Kidney (tissue), 13 donors: ENCODE measurements at regions not wholly inside any gene's neighbourhood (a gene's known extent, or its start where the extent isn't known, plus 50 kb on each side); places are given as distances from the start of the nearest gene placed in this dataset.

Experiments used
- DNase-seq, 5 donors: peaks; one replicate each; pipeline ENCODE4 v3.0.0-alpha.2; 2013 to 2020
- FAIRE-seq: peaks from 2 replicates; lab custom pipeline; 2012; peaks lifted over from hg19 to GRCh38; lab: Jason Lieb, UNC
- H3K27ac ChIP-seq, 2 donors: one replicate each; pipeline ENCODE4 v1.7.0; 2013; ENCODE audit warnings: low read depth in 2 of 2, low read length in 2 of 2, inconsistent platforms in 1 of 2
- H3K27me3 ChIP-seq: one replicate; pipeline ENCODE4 v1.7.1; 2013; ENCODE audit warnings: low read length, inconsistent platforms; ENCODE audit not compliant: control insufficient read depth, insufficient read depth
- H3K36me3 ChIP-seq, 3 donors: one replicate each; pipeline versions ENCODE4 v1.7.0 to v1.7.1; 2013; ENCODE audit warnings: low read length in 3 of 3, control low read depth in 1 of 3, inconsistent platforms in 1 of 3; ENCODE audit not compliant: insufficient read depth in 3 of 3, control insufficient read depth in 2 of 3
- H3K4me1 ChIP-seq, 3 donors: one replicate each; pipeline versions ENCODE4 v1.7.0 to v1.7.1; 2013; ENCODE audit warnings: low read length in 3 of 3, inconsistent platforms in 1 of 3, low read depth in 1 of 3; ENCODE audit not compliant: control insufficient read depth in 2 of 3, insufficient read depth in 2 of 3
- H3K4me3 ChIP-seq, 3 donors: one replicate each; pipeline versions ENCODE4 v1.7.0 to v1.8.1; 2013; ENCODE audit warnings: low read length in 3 of 3, control low read depth in 1 of 3, inconsistent platforms in 1 of 3
- H3K9ac ChIP-seq, 3 donors: one replicate each; pipeline versions ENCODE4 v1.7.0 to v1.7.1; 2013; ENCODE audit warnings: low read length in 3 of 3, control low read depth in 1 of 3, inconsistent platforms in 1 of 3
- H3K9me3 ChIP-seq, 3 donors: one replicate each; pipeline versions ENCODE4 v1.7.0 to v1.7.1; 2013; ENCODE audit warnings: low read length in 3 of 3, control low read depth in 1 of 3, inconsistent platforms in 1 of 3; ENCODE audit not compliant: control insufficient read depth in 2 of 3, insufficient read depth in 1 of 3
- intact Hi-C: fragments of 100-400 bp; cut with DNase I; formaldehyde crosslinking; loops from one replicate; pipeline ENCODE4 v1.11.1; 2022
- TF ChIP-seq, protein P1 (sequence below): IDR thresholded peaks from 3 replicates; pipeline ENCODE4 v1.5.1; 2012; ENCODE audit warnings: mild to moderate bottlenecking, moderate library complexity, borderline replicate concordance; ENCODE audit not compliant: insufficient read depth; ENCODE audit errors: extremely low read depth
- donor health status: control.
- donor health status: control.
- donor health status: control.
- donor health status: control.
- donor health status: control.
- donor health status: DM: yes; HTN: yes; CAD: no.
- donor health status: Normal renal cell carcinoma (clear cell type).

DNA sequence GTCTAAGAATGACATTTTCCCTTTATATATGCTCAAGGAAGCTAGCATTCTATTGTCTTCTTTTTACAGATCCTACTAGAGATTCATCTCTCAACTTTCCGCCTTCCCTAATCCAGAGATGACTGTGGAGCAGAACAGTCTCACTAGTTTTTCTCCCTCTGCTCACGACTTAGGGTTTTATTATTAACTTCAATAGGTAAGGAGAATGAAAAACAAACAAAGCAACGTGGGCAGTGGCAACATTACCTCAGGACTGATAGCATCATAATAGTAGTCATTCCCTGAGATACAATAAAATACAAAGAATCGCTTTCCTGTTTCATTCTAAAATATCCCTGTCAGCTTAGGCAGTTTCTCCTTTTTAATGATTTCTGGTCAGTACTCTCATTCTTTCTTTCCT, 154.3 kb upstream of the PLAAT1 start:
- DNase-seq (peak in 1 of 5 donors; percentile 32), FAIRE-seq (no peak)

DNA sequence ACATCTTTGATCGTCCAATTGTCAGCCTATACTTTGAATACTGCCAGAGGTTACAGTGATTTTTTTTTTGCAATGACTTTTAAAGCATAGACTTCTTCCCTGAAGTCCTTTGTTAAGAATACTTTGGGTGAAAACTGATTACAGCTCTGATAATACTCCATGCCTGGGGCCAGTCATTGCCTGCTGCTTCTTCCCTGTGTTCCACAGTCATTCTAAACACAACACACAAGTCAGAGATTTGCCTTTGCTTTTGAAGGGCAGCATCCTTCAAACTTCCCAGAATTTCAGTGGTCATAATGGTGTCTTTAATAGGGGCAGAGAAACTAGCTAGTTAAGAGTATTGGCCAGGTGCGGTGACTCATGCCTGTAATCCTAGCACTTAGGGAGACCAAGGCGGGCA, 153.7 kb upstream of the PLAAT1 start:
- no peak for FAIRE-seq
- Histone ChIP-seq H3K4me3 (no peak overlapping the region), H3K4me1 (no peaks in the 10 kb centered on the region), H3K27ac (no peak overlapping the region), H3K9ac (no peak overlapping the region), H3K27me3 (no peaks in the 10 kb centered on the region), H3K36me3 (no peaks in the 10 kb centered on the region), H3K9me3 (peaks cover 0 to 3% (median 0%) of the 10 kb centered on the region in 3 donors)
- TF ChIP-seq, protein P1, sequence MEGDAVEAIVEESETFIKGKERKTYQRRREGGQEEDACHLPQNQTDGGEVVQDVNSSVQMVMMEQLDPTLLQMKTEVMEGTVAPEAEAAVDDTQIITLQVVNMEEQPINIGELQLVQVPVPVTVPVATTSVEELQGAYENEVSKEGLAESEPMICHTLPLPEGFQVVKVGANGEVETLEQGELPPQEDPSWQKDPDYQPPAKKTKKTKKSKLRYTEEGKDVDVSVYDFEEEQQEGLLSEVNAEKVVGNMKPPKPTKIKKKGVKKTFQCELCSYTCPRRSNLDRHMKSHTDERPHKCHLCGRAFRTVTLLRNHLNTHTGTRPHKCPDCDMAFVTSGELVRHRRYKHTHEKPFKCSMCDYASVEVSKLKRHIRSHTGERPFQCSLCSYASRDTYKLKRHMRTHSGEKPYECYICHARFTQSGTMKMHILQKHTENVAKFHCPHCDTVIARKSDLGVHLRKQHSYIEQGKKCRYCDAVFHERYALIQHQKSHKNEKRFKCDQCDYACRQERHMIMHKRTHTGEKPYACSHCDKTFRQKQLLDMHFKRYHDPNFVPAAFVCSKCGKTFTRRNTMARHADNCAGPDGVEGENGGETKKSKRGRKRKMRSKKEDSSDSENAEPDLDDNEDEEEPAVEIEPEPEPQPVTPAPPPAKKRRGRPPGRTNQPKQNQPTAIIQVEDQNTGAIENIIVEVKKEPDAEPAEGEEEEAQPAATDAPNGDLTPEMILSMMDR, result no peak
- intact Hi-C loops, result no loop called here
- no peak for DNase-seq

More for the DNA sequence above, 154.3 kb upstream of the PLAAT1 start:
- H3K27me3 ChIP-seq, result no peaks in the 10 kb centered on the region
- no peak overlapping the region for H3K4me3 ChIP-seq
- peaks cover 0 to 4% (median 0%) of the 10 kb centered on the region in 3 donors for H3K9me3 ChIP-seq
- H3K36me3 ChIP-seq, result no peaks in the 10 kb centered on the region
- no peak overlapping the region for H3K9ac ChIP-seq
- H3K4me1 ChIP-seq, result no peaks in the 10 kb centered on the region
- no peak overlapping the region for H3K27ac ChIP-seq
- TF ChIP-seq, protein P1, result no peak
- intact Hi-C loops, result no loop called here

DNA sequence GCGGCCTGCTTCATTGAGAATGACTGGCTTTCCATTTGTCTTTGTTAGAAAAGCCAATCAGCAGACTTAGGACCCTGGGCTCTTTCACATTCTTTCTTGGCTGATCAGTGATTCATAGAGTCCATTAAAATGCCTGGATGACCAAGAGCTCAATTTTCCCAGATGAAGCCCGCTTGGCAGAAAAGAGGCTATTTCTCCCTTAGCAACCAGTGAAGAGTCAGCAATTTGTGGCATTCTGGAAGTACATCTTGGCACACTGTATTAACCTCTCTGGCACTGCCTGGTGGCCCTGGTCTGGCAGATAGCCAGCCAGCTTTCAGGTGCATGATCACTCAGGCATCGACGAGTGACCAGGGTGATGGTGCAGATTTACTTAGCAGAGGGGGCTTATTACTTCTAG, 145.7 kb upstream of the PLAAT1 start:
- H3K4me1 ChIP-seq, result no peaks in the 10 kb centered on the region
- H3K4me3 ChIP-seq, result no peak overlapping the region
- peaks cover 0 to 2% (median 0%) of the 10 kb centered on the region in 3 donors for H3K9me3 ChIP-seq
- H3K27ac ChIP-seq, result no peak overlapping the region
- FAIRE-seq (no peak), DNase-seq (peak in 3 of 5 donors; percentile 11 to 55 (median 47))
- no peak overlapping the region for H3K9ac ChIP-seq
- intact Hi-C loops, result no loop called here
- H3K27me3 ChIP-seq, result no peaks in the 10 kb centered on the region
- TF ChIP-seq, protein P1, result no peak
- no peaks in the 10 kb centered on the region for H3K36me3 ChIP-seq

DNA sequence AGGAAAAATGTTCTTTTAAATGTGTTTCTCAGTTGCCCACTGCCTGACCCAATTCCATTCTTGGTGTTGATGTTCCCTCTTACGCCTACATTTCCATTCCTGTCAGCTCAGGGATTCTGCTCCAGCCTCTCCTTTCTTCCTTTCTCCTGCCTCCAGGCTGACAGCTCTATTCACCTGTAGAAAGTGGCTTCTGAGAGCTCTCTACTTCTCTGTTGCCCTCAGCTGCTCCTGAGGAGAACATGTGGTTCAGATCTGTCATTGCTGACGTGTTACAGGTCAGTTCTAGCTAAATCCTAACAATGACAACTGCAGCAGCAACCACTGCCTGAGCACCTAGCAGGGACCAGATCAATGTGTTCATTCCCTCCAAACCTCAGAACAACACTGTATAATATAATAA, 144.9 kb upstream of the PLAAT1 start:
- no peaks in the 10 kb centered on the region for H3K4me1 ChIP-seq
- H3K27me3 ChIP-seq, result no peaks in the 10 kb centered on the region
- H3K36me3 ChIP-seq, result no peaks in the 10 kb centered on the region
- DNase-seq, result no peak
- no peak overlapping the region for H3K4me3 ChIP-seq
- intact Hi-C loops, result no loop called here
- no peak overlapping the region for H3K9ac ChIP-seq
- TF ChIP-seq, protein P1, result no peak
- FAIRE-seq, result no peak
- H3K27ac ChIP-seq, result no peak overlapping the region
- peaks cover 0 to 6% (median 0%) of the 10 kb centered on the region in 3 donors for H3K9me3 ChIP-seq
